WERI-Rb-1 (cell line): ENCODE measurements at regions not wholly inside any gene's neighbourhood (a gene's known extent, or its start where the extent isn't known, plus 50 kb on each side); places are given as distances from the start of the nearest gene placed in this dataset.

Experiments used
- DNase-seq: peaks from one replicate; pipeline ENCODE4 v3.0.0-alpha.2; 2020
- H3K27ac ChIP-seq: fragments of 250-450 bp; sonication (Bioruptor Pico); 2 replicates; pipeline ENCODE4 v1.5.1; 2020; ENCODE audit warnings: mild to moderate bottlenecking, moderate library complexity
- H3K27me3 ChIP-seq: fragments of 250-450 bp; sonication (Bioruptor Pico); 2 replicates; pipeline ENCODE4 v1.5.1; 2021; ENCODE audit warnings: mild to moderate bottlenecking, low read depth, moderate library complexity; ENCODE audit not compliant: insufficient read depth, severe bottlenecking
- H3K36me3 ChIP-seq: fragments of 250-450 bp; sonication (Bioruptor Pico); 2 replicates; pipeline ENCODE4 v1.5.1; 2020; ENCODE audit warnings: mild to moderate bottlenecking, moderate library complexity
- H3K4me3 ChIP-seq: 2 replicates; pipeline ENCODE4 v1.5.1; 2011; ENCODE audit warnings: low read depth, mild to moderate bottlenecking, control low read depth, low read length
- H3K9me3 ChIP-seq: fragments of 250-450 bp; sonication (Bioruptor Pico); 2 replicates; pipeline ENCODE4 v1.5.1; 2021; ENCODE audit warnings: mild to moderate bottlenecking, moderate library complexity; ENCODE audit not compliant: severe bottlenecking
- CTCF ChIP-seq: IDR thresholded peaks from 2 replicates; pipeline ENCODE4 v1.5.1; 2011; ENCODE audit warnings: low read depth, mild to moderate bottlenecking, control low read depth, inconsistent platforms, low read length

- no peak for TF ChIP-seq CTCF
- H3K27ac ChIP-seq: no peak overlapping the region
- no peaks in the 10 kb centered on the region for H3K9me3 ChIP-seq
- no peak overlapping the region for H3K4me3 ChIP-seq
- DNase-seq: no peak
- H3K36me3 ChIP-seq: no peaks in the 10 kb centered on the region
- no peaks in the 10 kb centered on the region for H3K27me3 ChIP-seq
Measured at GRCh38 chr12:91675401-91675800, 470.2 kb downstream of the BTG1 start.

GRCh38 chr12:91672130-91672529, 473.5 kb downstream of the BTG1 start:
- TF ChIP-seq CTCF: no peak
- H3K36me3 ChIP-seq: no peaks in the 10 kb centered on the region
- H3K9me3 ChIP-seq: peaks cover 2% of the 10 kb centered on the region
- no peak overlapping the region for H3K4me3 ChIP-seq
- DNase-seq: no peak
- no peak overlapping the region for H3K27ac ChIP-seq
- no peaks in the 10 kb centered on the region for H3K27me3 ChIP-seq

- Histone ChIP-seq H3K36me3 (no peaks in the 10 kb centered on the region), H3K4me3 (no peak overlapping the region), H3K27me3 (no peaks in the 10 kb centered on the region), H3K27ac (no peak overlapping the region), H3K9me3 (peaks cover 2% of the 10 kb centered on the region)
- no peak for TF ChIP-seq CTCF
- DNase-seq: no peak
Measured at GRCh38 chr12:91667694-91668093, 478.0 kb downstream of the BTG1 start.

GRCh38 chr12:91663744-91664143, 481.1 kb upstream of the DCN start:
- Histone ChIP-seq H3K27me3 (no peaks in the 10 kb centered on the region), H3K27ac (no peak overlapping the region), H3K36me3 (no peaks in the 10 kb centered on the region), H3K9me3 (no peaks in the 10 kb centered on the region), H3K4me3 (no peak overlapping the region)
- TF ChIP-seq CTCF: no peak
- DNase-seq: no peak

- H3K36me3 ChIP-seq: no peaks in the 10 kb centered on the region
- H3K27me3 ChIP-seq: no peaks in the 10 kb centered on the region
- no peaks in the 10 kb centered on the region for H3K9me3 ChIP-seq
- DNase-seq: no peak
- TF ChIP-seq CTCF: no peak
- no peak overlapping the region for H3K27ac ChIP-seq
- no peak overlapping the region for H3K4me3 ChIP-seq
Measured at GRCh38 chr12:91663310-91663709, 480.7 kb upstream of the DCN start.

GRCh38 chr12:91662021-91662420, 479.4 kb upstream of the DCN start:
- Histone ChIP-seq H3K27me3 (no peaks in the 10 kb centered on the region), H3K4me3 (no peak overlapping the region), H3K36me3 (no peaks in the 10 kb centered on the region), H3K9me3 (no peaks in the 10 kb centered on the region), H3K27ac (no peak overlapping the region)
- TF ChIP-seq CTCF: no peak
- no peak for DNase-seq
